PC-3 (cell line): ENCODE measurements at regions not wholly inside any gene's neighbourhood (a gene's known extent, or its start where the extent isn't known, plus 50 kb on each side); places are given as distances from the start of the nearest gene placed in this dataset.

ENCODE experiments used
- ATAC-seq: fragments of 200-7000 bp; cut with Tn5 transposase; 2 replicates; pipeline ENCODE4 v1.9.1; 2020; ENCODE audit warnings: mild to moderate bottlenecking, moderate library complexity
- BruUV-seq: library from RNA; stranded (reverse); fragments of 400-500 nt; replicated peaks from 2 replicates; lab custom pipeline; 2021; lab: Mats Ljungman, UMichigan
- CTCF ChIA-PET: fragments of 300-600 bp; sonication (Branson Sonifier 250); formaldehyde crosslinking; loops from one replicate; lab custom pipeline; 2022; ENCODE audit warnings: antibody characterized with exemption; lab: Charles Lee
- POLR2A ChIA-PET: fragments of 300-600 bp; sonication (Branson Sonifier 250); formaldehyde crosslinking; loops from one replicate; lab custom pipeline; 2022; ENCODE audit warnings: antibody characterized with exemption; ENCODE audit not compliant: unreplicated experiment; lab: Charles Lee
- DNase-seq: peaks from one replicate; pipeline ENCODE4 v3.0.0-alpha.2; 2015
- H2AFZ ChIP-seq: fragments of 300-600 bp; sonication (generic); 2 replicates; pipeline ENCODE4 v1.6.0; 2016; ENCODE audit warnings: antibody characterized with exemption, low read length
- H3F3A ChIP-seq: fragments of 300-600 bp; sonication (generic); one replicate; pipeline ENCODE4 v1.6.0; 2017; ENCODE audit warnings: antibody characterized with exemption, low read length, control low read depth, mild to moderate bottlenecking; ENCODE audit not compliant: unreplicated experiment
- H3K27ac ChIP-seq: fragments of 300-600 bp; sonication (generic); 2 replicates; pipeline ENCODE4 v1.5.1; 2016; ENCODE audit warnings: mild to moderate bottlenecking, low read length
- H3K27me3 ChIP-seq: fragments of 300-600 bp; sonication (generic); 2 replicates; pipeline ENCODE4 v1.6.1; 2016; ENCODE audit warnings: low read length, mixed read lengths
- H3K36me3 ChIP-seq: fragments of 300-600 bp; sonication (generic); 2 replicates; pipeline ENCODE4 v1.6.1; 2016; ENCODE audit warnings: low read depth, mixed run types, low read length, mixed read lengths
- H3K4me1 ChIP-seq: fragments of 300-600 bp; sonication (generic); 2 replicates; pipeline ENCODE4 v1.5.1; 2016; ENCODE audit warnings: low read length; ENCODE audit not compliant: insufficient read depth
- H3K4me2 ChIP-seq: fragments of 300-600 bp; sonication (generic); 2 replicates; pipeline ENCODE4 v1.6.0; 2016; ENCODE audit warnings: low read length
- H3K4me3 ChIP-seq: fragments of 300-600 bp; sonication (generic); 2 replicates; pipeline ENCODE4 v1.5.1; 2016; ENCODE audit warnings: mild to moderate bottlenecking, low read length, mixed read lengths
- H3K79me2 ChIP-seq: fragments of 300-600 bp; sonication (generic); 2 replicates; pipeline ENCODE4 v1.6.1; 2017; ENCODE audit warnings: low read length, mixed read lengths
- H3K9ac ChIP-seq: fragments of 300-600 bp; sonication (generic); 2 replicates; pipeline ENCODE4 v1.6.0; 2016; ENCODE audit warnings: mild to moderate bottlenecking, low read length
- H3K9me2 ChIP-seq: fragments of 300-600 bp; sonication (generic); replicated peaks from 2 replicates; pipeline ENCODE4 v1.6.1; 2016; ENCODE audit warnings: mixed run types, low read length, mixed read lengths
- H3K9me3 ChIP-seq: fragments of 300-600 bp; sonication (generic); 2 replicates; pipeline ENCODE4 v1.6.1; 2016; ENCODE audit warnings: low read length, mixed read lengths
- H4K20me1 ChIP-seq: fragments of 300-600 bp; sonication (generic); 2 replicates; pipeline ENCODE4 v1.6.1; 2016; ENCODE audit warnings: low read length, mixed read lengths
- CTCF ChIP-seq: fragments of 300-600 bp; sonication (generic); conservative IDR thresholded peaks from 2 replicates; pipeline ENCODE4 v1.5.1; 2017; ENCODE audit warnings: antibody characterized with exemption, low read depth, mild to moderate bottlenecking, low read length
- EZH2 ChIP-seq: fragments of 300-600 bp; sonication (generic); IDR thresholded peaks from one replicate; pipeline ENCODE4 v1.6.1; 2017; ENCODE audit warnings: antibody characterized with exemption, mild to moderate bottlenecking, low read length; ENCODE audit not compliant: unreplicated experiment
- EZH2phosphoT487 ChIP-seq: fragments of 300-600 bp; sonication (generic); IDR thresholded peaks from 2 replicates; pipeline ENCODE4 v1.6.1; 2018; ENCODE audit warnings: mild to moderate bottlenecking, antibody characterized with exemption, low read length, borderline replicate concordance
- intact Hi-C: fragments of 100-400 bp; cut with micrococcal nuclease; formaldehyde crosslinking; loops from 2 replicates; pipeline ENCODE4 v1.9.0; 2023

- Histone ChIP-seq H2AFZ (no peak overlapping the region), H3K9me3 (no peaks in the 10 kb centered on the region), H3F3A (no peaks in the 10 kb centered on the region), H3K36me3 (no peaks in the 10 kb centered on the region), H3K9me2 (no peaks in the 10 kb centered on the region), H4K20me1 (no peaks in the 10 kb centered on the region), H3K9ac (no peak overlapping the region), H3K4me3 (no peak overlapping the region), H3K79me2 (no peaks in the 10 kb centered on the region), H3K27me3 (no peaks in the 10 kb centered on the region), H3K4me2 (no peak overlapping the region), H3K4me1 (no peaks in the 10 kb centered on the region; the same call in 1 of the 2 replicates), H3K27ac (no peak overlapping the region)
- BruUV-seq: no TSS peak
- TF ChIP-seq EZH2 (no peak), CTCF (0 out of 2 replicates have a peak, but pooled peaks have one; percentile 14)
- CTCF ChIA-PET: no interaction called here
- no peak for DNase-seq
- peak; percentile 64 for ATAC-seq
- POLR2A ChIA-PET: no interaction called here
- intact Hi-C loops: loop anchor here (1.0 kb wide), 1 partner anchor 309 kb away; no protein-coding TSS in a partner anchor
Measured at GRCh38 chr5:61641748-61642565, 309.9 kb downstream of the ZSWIM6 start.

- no peak overlapping the region for H3K4me3 ChIP-seq
- CTCF ChIA-PET: no interaction called here
- H4K20me1 ChIP-seq: no peaks in the 10 kb centered on the region
- no peaks in the 10 kb centered on the region for H3F3A ChIP-seq
- no peak overlapping the region for H2AFZ ChIP-seq
- no peak for DNase-seq
- no peaks in the 10 kb centered on the region for H3K27me3 ChIP-seq
- H3K9me3 ChIP-seq: no peaks in the 10 kb centered on the region
- H3K9ac ChIP-seq: no peak overlapping the region
- no peaks in the 10 kb centered on the region for H3K4me1 ChIP-seq
- POLR2A ChIA-PET: no interaction called here
- no peak overlapping the region for H3K4me2 ChIP-seq
- no peaks in the 10 kb centered on the region for H3K36me3 ChIP-seq
- H3K79me2 ChIP-seq: no peaks in the 10 kb centered on the region
- intact Hi-C loops: no loop called here
- no peak for ATAC-seq
- H3K9me2 ChIP-seq: no peaks in the 10 kb centered on the region
- BruUV-seq: no TSS peak
- TF ChIP-seq EZH2: no peak
- TF ChIP-seq EZH2phosphoT487: no peak
- no peak for TF ChIP-seq CTCF
- H3K27ac ChIP-seq: no peak overlapping the region
Measured at GRCh38 chr5:61647672-61648071, 315.6 kb downstream of the ZSWIM6 start.

- no peak overlapping the region for H3K4me3 ChIP-seq
- BruUV-seq: no TSS peak
- CTCF ChIA-PET: no interaction called here
- no peaks in the 10 kb centered on the region for H3K27me3 ChIP-seq
- H2AFZ ChIP-seq: no peak overlapping the region
- POLR2A ChIA-PET: no interaction called here
- H3K9ac ChIP-seq: no peak overlapping the region
- no peak overlapping the region for H3K27ac ChIP-seq
- no peaks in the 10 kb centered on the region for H4K20me1 ChIP-seq
- no peaks in the 10 kb centered on the region for H3K4me1 ChIP-seq
- no peaks in the 10 kb centered on the region for H3K9me2 ChIP-seq
- no peaks in the 10 kb centered on the region for H3K9me3 ChIP-seq
- intact Hi-C loops: no loop called here
- no peak overlapping the region for H3K4me2 ChIP-seq
- no peaks in the 10 kb centered on the region for H3F3A ChIP-seq
- ATAC-seq: no peak
- TF ChIP-seq CTCF (no peak), EZH2 (no peak), EZH2phosphoT487 (no peak)
- no peaks in the 10 kb centered on the region for H3K79me2 ChIP-seq
- no peak for DNase-seq
- H3K36me3 ChIP-seq: no peaks in the 10 kb centered on the region
Measured at GRCh38 chr5:61649231-61649630, 317.2 kb downstream of the ZSWIM6 start.
